Esophagus muscularis mucosa (tissue), 4 donors: ENCODE measurements at regions not wholly inside any gene's neighbourhood (a gene's known extent, or its start where the extent isn't known, plus 50 kb on each side); places are given as distances from the start of the nearest gene placed in this dataset.

ENCODE experiments used
- DNase-seq: peaks from one replicate; pipeline ENCODE4 v3.0.0-alpha.2; 2017; ENCODE audit errors: extremely low spot score
- H3K27ac ChIP-seq, 4 donors: fragments of 200-600 bp; sonication (generic); replicated peaks in 1 of 4; 1 replicate in 3 of 4; 2 replicates in 1 of 4; pipeline ENCODE4 v1.5.1; 2016 to 2019; ENCODE audit warnings: mild to moderate bottlenecking in 1 of 4
- H3K27me3 ChIP-seq, 4 donors: fragments of 200-600 bp; sonication (generic); one replicate each; pipeline versions ENCODE4 v1.5.1 to v1.6.0; 2016 to 2019
- H3K36me3 ChIP-seq, 4 donors: fragments of 200-600 bp; sonication (generic); one replicate each; pipeline ENCODE4 v1.5.1; 2016 to 2019
- H3K4me1 ChIP-seq, 4 donors: fragments of 200-600 bp; sonication (generic); one replicate each; pipeline ENCODE4 v1.5.1; 2016 to 2019
- H3K4me3 ChIP-seq, 4 donors: fragments of 200-600 bp; sonication (generic); 1 replicate in 2 of 4; 2 replicates in 2 of 4; pipeline ENCODE4 v1.5.1; 2016 to 2019; ENCODE audit warnings: mild to moderate bottlenecking in 4 of 4, moderate library complexity in 1 of 4
- H3K9me3 ChIP-seq, 4 donors: fragments of 200-600 bp; sonication (generic); 1 replicate in 3 of 4; 2 replicates in 1 of 4; pipeline ENCODE4 v1.5.1; 2016 to 2019
- EP300 ChIP-seq: sonication (generic); formaldehyde crosslinking; IDR thresholded peaks from one replicate; pipeline ENCODE4 v1.6.1; 2017; ENCODE audit warnings: antibody characterized with exemption
- POLR2A ChIP-seq: fragments of 450-650 bp; IDR thresholded peaks from one replicate; pipeline ENCODE4 v1.6.1; 2017; ENCODE audit warnings: antibody characterized with exemption, moderate library complexity, mild to moderate bottlenecking, low read depth
- POLR2AphosphoS5 ChIP-seq, 2 donors: sonication (generic); formaldehyde crosslinking; IDR thresholded peaks; one replicate each; pipeline ENCODE4 v1.6.1; 2017; ENCODE audit warnings: antibody characterized with exemption in 2 of 2
- WGBS: methylation state at CpG from one replicate; pipeline ENCODE4 v1.1.5; 2018; 5-methylcytosine and 5-hydroxymethylcytosine counted together
- intact Hi-C: fragments of 100-400 bp; cut with DNase I; formaldehyde crosslinking; loops from one replicate; pipeline ENCODE4 v1.15.1; 2023
- TF ChIP-seq, protein P1 (sequence below), 3 experiments: fragments of 200-600 bp in 2 of 3; fragments of 450-650 bp in 1 of 3; sonication (generic) in 2 of 3; IDR thresholded peaks; one replicate each; pipeline ENCODE4 v1.5.1; 2017 to 2019; ENCODE audit warnings: antibody characterized with exemption in 3 of 3, mild to moderate bottlenecking in 2 of 3, moderate library complexity in 1 of 3

DNA sequence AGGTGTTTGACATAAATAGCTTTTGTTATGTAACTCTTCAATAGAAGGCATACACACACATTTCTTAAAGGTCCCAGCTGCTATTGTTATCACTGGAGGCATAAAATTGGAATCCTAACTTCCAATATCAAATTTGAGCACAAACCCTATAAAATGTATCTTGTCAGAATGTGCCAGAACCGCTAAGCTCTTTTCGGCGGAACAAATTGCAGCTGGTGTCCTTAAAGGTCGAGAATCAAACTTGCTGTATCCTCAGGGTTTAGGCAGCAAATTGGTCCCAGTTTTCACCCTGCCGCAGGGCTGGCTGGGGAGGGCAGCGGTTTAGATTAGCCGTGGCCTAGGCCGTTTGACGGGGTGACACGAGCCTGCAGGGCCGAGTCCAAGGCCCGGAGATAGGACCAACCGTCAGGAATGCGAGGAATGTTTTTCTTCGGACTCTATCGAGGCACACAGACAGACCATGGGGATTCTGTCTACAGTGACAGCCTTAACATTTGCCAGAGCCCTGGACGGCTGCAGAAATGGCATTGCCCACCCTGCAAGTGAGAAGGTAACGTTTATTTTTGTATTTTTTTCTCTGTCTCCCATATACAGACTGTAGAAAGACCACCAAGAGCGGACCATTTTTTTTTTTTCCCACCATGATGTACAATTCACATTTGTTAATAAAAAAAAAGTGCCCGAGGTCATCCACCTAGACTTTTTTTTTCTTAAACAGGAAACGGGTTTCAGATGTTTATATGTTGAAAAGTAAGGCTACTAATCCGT is 297.1 kb downstream of the IRF8 start:
- Histone ChIP-seq H3K27ac (peak overlapping the region; percentile 79 to 94 (median 90)), H3K9me3 (no peaks in the 10 kb centered on the region), H3K4me3 (peak overlapping the region; percentile 15 to 55 (median 28)), H3K27me3 (peaks cover 0 to 22% (median 0%) of the 10 kb centered on the region in 4 donors), H3K4me1 (peaks cover 0 to 40% (median 35%) of the 10 kb centered on the region in 4 donors), H3K36me3 (no peaks in the 10 kb centered on the region)
- DNase-seq, result no peak
- intact Hi-C loops, result loop anchor here (5.0 to 10.0 kb wide), 2 partner anchors 109 to 316 kb away; partner anchors contain the start of gene FOXF1
- TF ChIP-seq POLR2A (no peak), EP300 (no peak), POLR2AphosphoS5 (IDR thresholded peaks at IDR 0.05) (peak; percentile 30 to 31)
- TF ChIP-seq, protein P1, sequence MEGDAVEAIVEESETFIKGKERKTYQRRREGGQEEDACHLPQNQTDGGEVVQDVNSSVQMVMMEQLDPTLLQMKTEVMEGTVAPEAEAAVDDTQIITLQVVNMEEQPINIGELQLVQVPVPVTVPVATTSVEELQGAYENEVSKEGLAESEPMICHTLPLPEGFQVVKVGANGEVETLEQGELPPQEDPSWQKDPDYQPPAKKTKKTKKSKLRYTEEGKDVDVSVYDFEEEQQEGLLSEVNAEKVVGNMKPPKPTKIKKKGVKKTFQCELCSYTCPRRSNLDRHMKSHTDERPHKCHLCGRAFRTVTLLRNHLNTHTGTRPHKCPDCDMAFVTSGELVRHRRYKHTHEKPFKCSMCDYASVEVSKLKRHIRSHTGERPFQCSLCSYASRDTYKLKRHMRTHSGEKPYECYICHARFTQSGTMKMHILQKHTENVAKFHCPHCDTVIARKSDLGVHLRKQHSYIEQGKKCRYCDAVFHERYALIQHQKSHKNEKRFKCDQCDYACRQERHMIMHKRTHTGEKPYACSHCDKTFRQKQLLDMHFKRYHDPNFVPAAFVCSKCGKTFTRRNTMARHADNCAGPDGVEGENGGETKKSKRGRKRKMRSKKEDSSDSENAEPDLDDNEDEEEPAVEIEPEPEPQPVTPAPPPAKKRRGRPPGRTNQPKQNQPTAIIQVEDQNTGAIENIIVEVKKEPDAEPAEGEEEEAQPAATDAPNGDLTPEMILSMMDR (IDR thresholded peaks at IDR 0.05), result no peak
- WGBS, result 49% methylated on average over 22 of the region's 22 CpGs

DNA sequence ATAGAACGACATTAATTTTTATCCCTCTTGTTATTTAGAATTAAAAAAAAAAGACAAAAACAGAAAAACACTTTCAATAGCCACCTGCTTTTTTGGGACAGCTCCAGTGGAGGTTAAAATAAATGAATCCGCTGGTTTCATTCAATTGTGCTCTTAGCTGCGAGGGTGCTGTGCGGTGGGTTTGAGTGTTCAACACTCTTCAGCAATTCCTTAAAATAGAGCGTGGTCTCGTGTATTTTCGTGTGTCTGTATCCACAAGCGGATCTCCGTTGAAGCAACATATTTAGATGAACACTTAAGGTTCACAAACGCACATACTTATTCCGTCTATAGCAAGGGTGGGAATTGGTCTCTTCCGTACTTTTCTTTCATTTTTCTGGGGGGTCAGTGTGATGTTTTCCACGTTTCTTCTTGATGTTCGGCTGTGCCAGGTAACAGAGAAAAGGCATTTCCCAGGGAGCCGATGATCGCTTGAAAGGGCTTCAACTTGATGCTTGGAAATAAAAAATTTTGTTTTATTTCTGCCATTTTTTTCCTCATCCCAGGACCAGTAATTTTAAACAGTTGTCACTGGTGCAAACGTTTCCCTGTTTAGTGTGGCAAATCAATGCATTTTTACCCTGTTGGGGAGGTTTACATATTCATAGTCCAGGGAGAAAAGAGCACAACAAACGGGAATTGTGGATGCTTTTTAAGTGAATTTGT is 297.9 kb downstream of the IRF8 start:
- no peaks in the 10 kb centered on the region for H3K36me3 ChIP-seq
- H3K9me3 ChIP-seq, result no peaks in the 10 kb centered on the region
- no peak for TF ChIP-seq EP300
- TF ChIP-seq POLR2A, result no peak
- TF ChIP-seq, protein P1 (IDR thresholded peaks at IDR 0.05), result no peak
- TF ChIP-seq POLR2AphosphoS5 (IDR thresholded peaks at IDR 0.05), result no peak
- intact Hi-C loops, result loop anchor here (5.0 to 10.0 kb wide), 2 partner anchors 108 to 315 kb away; partner anchors contain the start of gene FOXF1
- H3K4me1 ChIP-seq, result peaks cover 0 to 48% (median 43%) of the 10 kb centered on the region in 4 donors
- no peak for DNase-seq
- 64% methylated on average over 18 of the region's 18 CpGs for WGBS
- peak overlapping the region; percentile 79 to 94 (median 90) for H3K27ac ChIP-seq
- H3K4me3 ChIP-seq, result peak overlapping the region; percentile 15 to 55 (median 28)
- H3K27me3 ChIP-seq, result peaks cover 0 to 22% (median 0%) of the 10 kb centered on the region in 4 donors

DNA sequence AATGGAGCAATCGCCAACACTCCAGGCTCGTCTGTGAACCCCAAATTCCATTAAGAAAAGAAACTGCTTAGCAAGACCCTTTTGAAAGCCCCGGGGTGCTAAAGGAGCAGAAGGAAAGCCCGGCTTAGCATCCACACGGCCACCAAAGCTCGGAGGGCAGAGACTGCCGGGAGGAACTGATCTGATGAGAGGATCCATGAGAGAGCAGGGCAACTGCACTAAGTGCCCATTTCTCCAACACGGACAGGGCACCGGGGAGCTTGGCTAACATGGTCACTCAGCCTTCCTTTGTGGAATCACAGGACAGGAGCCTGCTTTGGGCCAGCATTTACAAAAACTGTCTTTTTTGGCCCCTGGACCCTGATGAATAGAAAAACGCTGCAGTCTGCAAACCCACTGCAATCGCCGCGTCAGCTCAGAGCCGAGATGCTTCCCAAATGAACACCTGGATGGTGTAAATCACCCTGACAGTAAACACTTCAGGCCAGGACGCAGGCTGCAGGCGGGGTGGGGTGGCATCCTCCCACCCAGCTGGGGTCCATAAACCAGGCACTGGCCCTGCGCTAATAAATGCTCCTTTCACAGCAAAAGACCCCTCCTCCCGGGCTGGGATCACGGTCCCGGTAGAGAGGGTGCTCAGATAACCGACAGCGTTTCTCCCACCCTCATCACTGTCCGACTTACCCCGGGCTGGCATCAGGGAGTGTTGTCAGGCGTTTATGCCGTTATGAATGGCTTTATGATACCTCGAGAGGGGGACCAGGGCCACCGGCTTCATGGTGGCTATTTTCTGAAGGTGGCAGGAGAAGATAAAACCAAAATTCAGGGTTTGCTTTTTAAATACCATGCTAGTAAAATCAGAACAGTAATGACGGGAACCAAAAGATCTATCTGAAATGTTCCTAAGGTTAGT is 299.5 kb downstream of the IRF8 start:
- H3K27me3 ChIP-seq, result peaks cover 0 to 15% (median 0%) of the 10 kb centered on the region in 4 donors
- peak overlapping the region; percentile 39 to 55 (median 44) for H3K4me3 ChIP-seq
- TF ChIP-seq POLR2A, result no peak
- peak; percentile 51 to 61 for TF ChIP-seq POLR2AphosphoS5 (IDR thresholded peaks at IDR 0.05)
- no peak for DNase-seq
- peak overlapping the region; percentile 79 to 94 (median 90) for H3K27ac ChIP-seq
- H3K9me3 ChIP-seq, result no peaks in the 10 kb centered on the region
- intact Hi-C loops, result loop anchor here (5.0 to 10.0 kb wide), 2 partner anchors 106 to 314 kb away; partner anchors contain the start of gene FOXF1
- 21% methylated on average over 22 of the region's 29 CpGs for WGBS
- H3K4me1 ChIP-seq, result peaks cover 0 to 52% (median 44%) of the 10 kb centered on the region in 4 donors
- H3K36me3 ChIP-seq, result no peaks in the 10 kb centered on the region

DNA sequence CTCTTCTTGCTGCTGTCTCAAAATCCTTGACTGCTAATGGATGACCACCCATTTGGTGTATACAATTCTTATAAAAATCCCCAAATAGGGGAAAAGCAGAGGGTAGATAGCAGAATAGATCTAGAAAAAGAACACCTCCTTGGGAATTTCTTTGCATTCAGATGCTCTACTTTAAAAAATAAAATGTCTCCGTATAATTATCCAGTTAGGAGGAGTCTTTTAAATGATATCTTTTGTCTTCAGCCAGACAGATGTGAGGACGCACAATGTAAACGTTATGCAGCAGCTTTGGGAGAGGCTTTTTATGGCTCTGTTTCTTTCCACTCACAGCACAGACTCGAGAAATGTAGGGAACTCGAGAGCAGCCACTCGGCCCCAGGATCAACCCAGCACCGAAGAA is 300.2 kb downstream of the IRF8 start:
- intact Hi-C loops, result loop anchor here (5.0 to 10.0 kb wide), 2 partner anchors 106 to 313 kb away; partner anchors contain the start of gene FOXF1
- DNase-seq, result no peak
- H3K27ac ChIP-seq, result peak overlapping the region; percentile 79 to 94 (median 90)
- TF ChIP-seq POLR2A, result no peak
- TF ChIP-seq POLR2AphosphoS5 (IDR thresholded peaks at IDR 0.05), result no peak
- TF ChIP-seq, protein P1 (IDR thresholded peaks at IDR 0.05), result no peak
- no peak for TF ChIP-seq EP300
- peak overlapping the region; percentile 39 to 55 (median 44) for H3K4me3 ChIP-seq
- H3K4me1 ChIP-seq, result peaks cover 0 to 52% (median 42%) of the 10 kb centered on the region in 4 donors
- no peaks in the 10 kb centered on the region for H3K36me3 ChIP-seq
- 12% methylated on average over 7 of the region's 7 CpGs for WGBS
- H3K27me3 ChIP-seq, result peaks cover 0 to 15% (median 0%) of the 10 kb centered on the region in 4 donors
- no peaks in the 10 kb centered on the region for H3K9me3 ChIP-seq
